ENCODE measurements at regions not wholly inside any gene's neighbourhood (a gene's known extent, or its start where the extent isn't known, plus 50 kb on each side); places are given as distances from the start of the nearest gene placed in this dataset.

GRCh38 chr10:45515630-45516029 is 141.6 kb downstream of the ALOX5 start (continued):
- TF ChIP-seq EZH2phosphoT487 (IDR thresholded peaks at IDR 0.05; ENCODE audit: unreplicated experiment) = no peak
- TF ChIP-seq ZNF114 (CRISPR knock-in tag; IDR thresholded peaks at IDR 0.05) = no peak
- TF ChIP-seq POLR2AphosphoS5 (IDR thresholded peaks at IDR 0.05; ENCODE audit: low read depth) = no peak
- TF ChIP-seq JUNB (IDR thresholded peaks at IDR 0.05; ENCODE audit: unreplicated experiment) = no peak
- no peak for TF ChIP-seq CREB1 (CRISPR knock-in tag; IDR thresholded peaks at IDR 0.05; ENCODE audit: low read depth)
- TF ChIP-seq ZNF462 (CRISPR knock-in tag; IDR thresholded peaks at IDR 0.05) = no peak

DNA sequence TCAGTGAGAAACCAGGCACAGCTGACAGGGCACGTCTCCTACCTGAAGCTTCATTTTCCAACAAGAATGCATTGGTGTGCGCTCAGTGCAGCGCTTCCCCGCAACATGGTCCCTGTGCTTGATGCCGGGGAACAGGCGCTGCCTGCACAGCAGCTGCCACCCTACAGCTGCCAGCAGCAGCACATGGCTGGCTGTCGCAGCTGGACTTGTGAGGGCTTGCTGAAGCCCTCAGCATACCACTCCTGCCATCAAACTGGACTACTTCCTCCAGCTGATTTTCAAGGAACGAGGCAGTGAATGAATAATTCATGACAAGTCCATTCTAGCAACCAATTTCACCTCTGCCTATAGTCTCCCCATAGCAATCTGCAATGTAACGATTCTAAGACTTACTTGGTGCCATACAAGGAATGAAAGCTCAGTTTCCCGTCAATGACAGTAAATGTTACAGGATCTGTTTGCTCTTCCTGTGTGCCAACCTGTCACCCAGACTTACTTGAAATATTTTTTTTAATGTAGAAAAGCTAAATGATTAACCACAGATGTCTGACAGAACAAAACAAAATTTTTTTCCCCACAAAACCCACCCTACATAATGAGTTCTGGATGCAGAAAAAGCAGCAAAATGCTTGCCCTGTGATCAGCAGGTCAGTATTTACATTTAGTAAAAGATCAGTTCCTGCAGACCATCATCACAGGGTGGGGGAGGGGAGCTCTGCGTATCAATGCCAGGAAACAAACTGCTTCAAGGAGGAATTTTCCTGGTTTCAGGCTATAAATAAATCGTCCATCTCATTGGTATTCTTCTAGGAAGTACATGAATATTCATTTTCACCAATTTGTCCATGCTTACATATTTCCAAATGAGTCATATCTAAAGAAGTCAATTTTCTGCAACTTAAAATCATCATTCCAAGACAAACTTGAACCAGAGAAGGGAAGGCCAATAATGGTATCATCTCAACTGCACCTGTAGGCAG is 140.6 kb downstream of the ALOX5 start:
- Histone ChIP-seq H3K9me2 (ENCODE audit: insufficient read depth) (0 out of 2 replicates have a peak, but pooled peaks cover 4% of the 10 kb centered on the region), H3F3A (replicated peaks; ENCODE audit: low read depth) (no peaks in the 10 kb centered on the region), H3K27me3 (ENCODE audit: insufficient read depth) (no peaks in the 10 kb centered on the region), H4K20me1 (replicated peaks; ENCODE audit: insufficient read depth) (no peaks in the 10 kb centered on the region), H3K4me1 (ENCODE audit: insufficient read depth) (peaks cover 18% of the 10 kb centered on the region), H2AFZ (no peak overlapping the region), H3K4me2 (peak overlapping the region; percentile 22), H3K79me2 (replicated peaks; ENCODE audit: insufficient read depth) (0 out of 2 replicates have a peak, but pooled peaks cover 7% of the 10 kb centered on the region), H3K36me3 (ENCODE audit: insufficient read depth) (no peaks in the 10 kb centered on the region), H3K27ac (ENCODE audit: low read depth) (no peak overlapping the region; the same call in 1 of the 2 replicates), H3K4me3 (no peak overlapping the region)
- Mint-ChIP-seq H3K9me3 (peaks cover 13% of the 10 kb centered on the region), H3K36me3 (ENCODE audit: low read depth) (peaks cover 15% of the 10 kb centered on the region; the same call in 2 of the 3 replicates), H3K4me3 (no peak overlapping the region; the same call in 2 of the 3 replicates), H3K27me3 (ENCODE audit: insufficient read depth, low read depth, poor library complexity) (no peaks in the 10 kb centered on the region), H3K4me1 (peaks cover 21% of the 10 kb centered on the region), H3K27ac (no peak overlapping the region; the same call in 1 of the 2 replicates)
- ATAC-seq (peak; percentile 61), DNase-seq (ENCODE audit: low spot score) (peak; percentile 55)
- no peak for TF ChIP-seq EZH2 (IDR thresholded peaks at IDR 0.05; ENCODE audit: low read depth, unreplicated experiment)
- TF ChIP-seq ZNF114 (CRISPR knock-in tag; IDR thresholded peaks at IDR 0.05) = no peak
- TF ChIP-seq, protein P1, sequence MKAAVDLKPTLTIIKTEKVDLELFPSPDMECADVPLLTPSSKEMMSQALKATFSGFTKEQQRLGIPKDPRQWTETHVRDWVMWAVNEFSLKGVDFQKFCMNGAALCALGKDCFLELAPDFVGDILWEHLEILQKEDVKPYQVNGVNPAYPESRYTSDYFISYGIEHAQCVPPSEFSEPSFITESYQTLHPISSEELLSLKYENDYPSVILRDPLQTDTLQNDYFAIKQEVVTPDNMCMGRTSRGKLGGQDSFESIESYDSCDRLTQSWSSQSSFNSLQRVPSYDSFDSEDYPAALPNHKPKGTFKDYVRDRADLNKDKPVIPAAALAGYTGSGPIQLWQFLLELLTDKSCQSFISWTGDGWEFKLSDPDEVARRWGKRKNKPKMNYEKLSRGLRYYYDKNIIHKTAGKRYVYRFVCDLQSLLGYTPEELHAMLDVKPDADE (IDR thresholded peaks at IDR 0.05) = no peak
- TF ChIP-seq STAT1 (IDR thresholded peaks at IDR 0.05; ENCODE audit: unreplicated experiment) = no peak
